ENCODE measurements at regions not wholly inside any gene's neighbourhood (a gene's known extent, or its start where the extent isn't known, plus 50 kb on each side); places are given as distances from the start of the nearest gene placed in this dataset.

GRCh38 chr2:81942136-81942680, 1637.7 kb upstream of the LRRTM1 start:
- Histone ChIP-seq H3K9me1 (ENCODE audit: control insufficient read depth, insufficient read depth, low read length) (no peaks in the 10 kb centered on the region), H3K9ac (ENCODE audit: insufficient read depth in 1 of 2, low read depth in 2 of 2, low read length in 2 of 2) (no peak overlapping the region), H3K4me2 (ENCODE audit: insufficient read depth, low read length) (no peak overlapping the region), H3K4me3 (no peak overlapping the region), H3K79me2 (ENCODE audit: control insufficient read depth, insufficient read depth, low read length) (no peaks in the 10 kb centered on the region), H3K36me3 (ENCODE audit: control insufficient read depth, insufficient read depth, low read length) (no peaks in the 10 kb centered on the region), H3K4me1 (replicated peaks in 1 of 2; ENCODE audit: control insufficient read depth in 2 of 2, insufficient read depth in 2 of 2, low read length in 2 of 2) (no peaks in the 10 kb centered on the region), H3K27me3 (ENCODE audit: control insufficient read depth in 2 of 2, insufficient read depth in 2 of 2, low read length in 2 of 2) (no peaks in the 10 kb centered on the region), H2AFZ (ENCODE audit: low read depth, low read length) (no peak overlapping the region), H3K27ac (ENCODE audit: extremely low read depth, low read depth, low read length) (no peak overlapping the region), H3K9me3 (replicated peaks; ENCODE audit: control insufficient read depth, insufficient read depth, low read depth, low read length) (no peaks in the 10 kb centered on the region), H4K20me1 (replicated peaks; ENCODE audit: control insufficient read depth, insufficient read depth, low read length) (no peaks in the 10 kb centered on the region)
- intact Hi-C loops (cut with micrococcal nuclease) (no loop called here), in situ Hi-C loops (cut with MboI) (no loop called here)
- TF ChIP-seq TBP (optimal IDR thresholded peaks at IDR 0.05; ENCODE audit: low read depth, low read length) = no peak
- no peak for TF ChIP-seq HNRNPH1 (optimal IDR thresholded peaks at IDR 0.05; ENCODE audit: low read depth, low read length)
- ChIA-PET CTCF (ENCODE audit: low intra/inter-chr PET ratio) (no interaction called here), POLR2A (no interaction called here)
- no peak for DNase-seq (ENCODE audit: extremely low read depth in 1 of 4, low spot score in 3 of 4)
- ATAC-seq = no peak
- FAIRE-seq = no peak
- no TSS peak for BruUV-seq (replicated peaks)

GRCh38 chr2:81940266-81940955, 1635.9 kb upstream of the LRRTM1 start:
- Histone ChIP-seq H3K27ac (ENCODE audit: extremely low read depth, low read depth, low read length) (no peak overlapping the region), H3K27me3 (ENCODE audit: control insufficient read depth in 2 of 2, insufficient read depth in 2 of 2, low read length in 2 of 2) (no peaks in the 10 kb centered on the region), H3K36me3 (ENCODE audit: control insufficient read depth, insufficient read depth, low read length) (no peaks in the 10 kb centered on the region), H4K20me1 (replicated peaks; ENCODE audit: control insufficient read depth, insufficient read depth, low read length) (no peaks in the 10 kb centered on the region), H3K9me3 (replicated peaks; ENCODE audit: control insufficient read depth, insufficient read depth, low read depth, low read length) (no peaks in the 10 kb centered on the region), H2AFZ (ENCODE audit: low read depth, low read length) (no peak overlapping the region), H3K9ac (ENCODE audit: insufficient read depth in 1 of 2, low read depth in 2 of 2, low read length in 2 of 2) (no peak overlapping the region), H3K9me1 (ENCODE audit: control insufficient read depth, insufficient read depth, low read length) (no peaks in the 10 kb centered on the region), H3K4me2 (ENCODE audit: insufficient read depth, low read length) (no peak overlapping the region), H3K4me1 (replicated peaks in 1 of 2; ENCODE audit: control insufficient read depth in 2 of 2, insufficient read depth in 2 of 2, low read length in 2 of 2) (no peaks in the 10 kb centered on the region), H3K4me3 (no peak overlapping the region), H3K79me2 (ENCODE audit: control insufficient read depth, insufficient read depth, low read length) (no peaks in the 10 kb centered on the region)
- WGBS (ENCODE audit: insufficient coverage, low coverage, missing lambda C conversion rate) = 0% methylated on average over 4 of the region's 7 CpGs
- DNase-seq (ENCODE audit: extremely low read depth in 1 of 4, low spot score in 3 of 4) (no peak), FAIRE-seq (no peak), ATAC-seq (no peak)
- intact Hi-C loops (cut with micrococcal nuclease) = no loop called here
- ChIA-PET POLR2A (no interaction called here), CTCF (ENCODE audit: low intra/inter-chr PET ratio) (no interaction called here)
- BruUV-seq (replicated peaks) = no TSS peak
- in situ Hi-C loops (cut with MboI) = no loop called here
- TF ChIP-seq SRSF9 (IDR thresholded peaks at IDR 0.05; ENCODE audit: borderline replicate concordance, low read depth, low read length) (no peak), BCLAF1 (IDR thresholded peaks at IDR 0.05; ENCODE audit: borderline replicate concordance in 1 of 2, control insufficient read depth in 1 of 2, low read depth in 2 of 2, low read length in 1 of 2) (no peak), PBX2 (CRISPR knock-in tag; IDR thresholded peaks at IDR 0.05; ENCODE audit: low read depth) (no peak), PBX2 (tag; conservative IDR thresholded peaks at IDR 0.05; ENCODE audit: low read depth) (no peak), POLR2G (IDR thresholded peaks at IDR 0.05; ENCODE audit: low read depth, low read length) (no peak), NEUROD1 (IDR thresholded peaks at IDR 0.05; ENCODE audit: borderline replicate concordance, low read depth, low read length, partially characterized antibody) (no peak), PHF21A (IDR thresholded peaks at IDR 0.05; ENCODE audit: borderline replicate concordance, low read depth) (no peak)
